ENCODE measurements at regions not wholly inside any gene's neighbourhood (a gene's known extent, or its start where the extent isn't known, plus 50 kb on each side); places are given as distances from the start of the nearest gene placed in this dataset.

DNA sequence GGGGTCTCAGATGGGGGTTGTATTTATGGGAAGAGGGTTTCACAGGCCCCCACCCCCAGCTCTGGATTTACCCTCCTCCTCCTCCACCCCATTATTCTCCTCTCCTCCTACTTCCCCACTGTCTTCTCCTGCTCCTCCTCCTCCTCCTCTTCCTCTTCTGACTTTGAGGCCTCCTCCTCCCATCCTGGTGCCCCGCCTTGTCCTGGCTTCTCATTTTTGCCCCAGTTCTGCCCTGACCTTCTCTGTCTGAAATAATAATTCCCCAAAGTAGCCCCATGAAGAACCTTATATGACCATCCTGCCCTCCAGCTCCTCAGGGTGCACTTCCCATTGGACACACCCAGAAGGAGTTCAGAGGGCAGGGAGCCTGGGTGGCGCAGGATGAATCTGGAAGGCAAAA lies 351.4 kb upstream of the GATB start:
- H3K4me3 Mint-ChIP-seq = no peak overlapping the region
- peaks cover 0 to 11% (median 7%) of the 10 kb centered on the region in 3 donors for H3K4me1 Mint-ChIP-seq
- no peak overlapping the region for H3K27ac Mint-ChIP-seq
- no peaks in the 10 kb centered on the region for H3K36me3 Mint-ChIP-seq
- no peaks in the 10 kb centered on the region for H3K9me3 Mint-ChIP-seq
- H3K27me3 Mint-ChIP-seq = peaks cover 19% of the 10 kb centered on the region

- peaks cover 0 to 5% (median 1%) of the 10 kb centered on the region in 3 donors for H3K4me1 Mint-ChIP-seq
Observed at GRCh38 chr4:152110780-152111179, 350.0 kb upstream of the GATB start.

DNA sequence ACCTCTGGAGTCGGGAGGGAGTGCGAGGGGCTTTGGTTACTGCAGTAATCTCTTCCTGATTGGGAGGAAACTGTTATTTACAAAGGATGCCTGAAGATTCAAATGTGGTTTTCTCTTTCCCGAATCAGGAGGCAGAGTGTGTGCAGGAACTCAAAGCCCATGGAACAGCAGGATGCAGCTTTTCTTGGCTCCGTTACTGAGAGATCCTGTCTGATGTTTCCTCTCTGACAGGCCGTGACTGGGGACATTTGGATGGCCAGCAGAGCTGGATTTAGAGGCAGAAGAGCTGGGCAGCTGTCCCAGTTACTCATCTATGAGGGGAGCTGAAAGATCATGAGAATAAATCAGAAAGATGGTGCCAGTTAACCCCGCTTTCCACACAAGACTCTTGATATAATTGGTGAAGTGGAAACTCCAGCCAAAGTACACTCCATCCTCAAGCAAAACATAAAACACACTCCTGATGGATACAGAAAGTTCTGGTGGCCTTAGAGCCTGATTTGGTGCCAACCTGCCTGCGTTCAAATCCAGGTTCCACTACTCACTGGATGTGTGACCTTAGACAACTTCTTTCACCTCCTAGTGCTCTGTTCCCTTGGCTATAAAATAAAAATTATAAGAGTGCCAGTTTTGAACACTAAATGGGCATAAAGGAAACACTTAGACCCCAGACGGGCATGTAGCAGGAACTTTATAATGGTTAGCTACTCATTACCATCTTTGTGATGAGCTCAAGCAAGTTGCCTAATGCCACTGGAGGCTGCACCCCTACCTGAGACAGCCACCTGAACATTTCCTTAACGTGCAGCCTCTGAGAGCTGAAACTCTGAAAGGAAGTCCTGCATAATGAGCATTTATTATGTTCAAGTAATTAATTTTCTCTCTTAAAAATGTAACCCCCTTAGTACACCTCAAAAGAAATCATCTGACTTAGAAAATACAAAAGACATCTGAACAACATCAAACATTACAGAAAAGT lies 349.0 kb upstream of the GATB start:
- Mint-ChIP-seq H3K27ac (no peak overlapping the region), H3K4me1 (peaks cover 0 to 1% (median 1%) of the 10 kb centered on the region in 3 donors), H3K4me3 (no peak overlapping the region), H3K36me3 (no peaks in the 10 kb centered on the region), H3K27me3 (peaks cover 15% of the 10 kb centered on the region), H3K9me3 (no peaks in the 10 kb centered on the region)

More at GRCh38 chr4:152110780-152111179, 350.0 kb upstream of the GATB start:
- H3K27me3 Mint-ChIP-seq = peaks cover 16% of the 10 kb centered on the region
- H3K9me3 Mint-ChIP-seq = no peaks in the 10 kb centered on the region
- H3K36me3 Mint-ChIP-seq = no peaks in the 10 kb centered on the region
- no peak overlapping the region for H3K4me3 Mint-ChIP-seq
- H3K27ac Mint-ChIP-seq = no peak overlapping the region

- peak overlapping the region in 1 of 3 donors; percentile 7 for H3K27ac Mint-ChIP-seq
- no peaks in the 10 kb centered on the region for H3K9me3 Mint-ChIP-seq
- H3K4me1 Mint-ChIP-seq = peaks cover 0 to 3% (median 3%) of the 10 kb centered on the region in 3 donors
- H3K4me3 Mint-ChIP-seq = no peak overlapping the region
- peaks cover 15% of the 10 kb centered on the region for H3K27me3 Mint-ChIP-seq
- no peaks in the 10 kb centered on the region for H3K36me3 Mint-ChIP-seq
Observed at GRCh38 chr4:152107736-152108500, 347.1 kb upstream of the GATB start.

DNA sequence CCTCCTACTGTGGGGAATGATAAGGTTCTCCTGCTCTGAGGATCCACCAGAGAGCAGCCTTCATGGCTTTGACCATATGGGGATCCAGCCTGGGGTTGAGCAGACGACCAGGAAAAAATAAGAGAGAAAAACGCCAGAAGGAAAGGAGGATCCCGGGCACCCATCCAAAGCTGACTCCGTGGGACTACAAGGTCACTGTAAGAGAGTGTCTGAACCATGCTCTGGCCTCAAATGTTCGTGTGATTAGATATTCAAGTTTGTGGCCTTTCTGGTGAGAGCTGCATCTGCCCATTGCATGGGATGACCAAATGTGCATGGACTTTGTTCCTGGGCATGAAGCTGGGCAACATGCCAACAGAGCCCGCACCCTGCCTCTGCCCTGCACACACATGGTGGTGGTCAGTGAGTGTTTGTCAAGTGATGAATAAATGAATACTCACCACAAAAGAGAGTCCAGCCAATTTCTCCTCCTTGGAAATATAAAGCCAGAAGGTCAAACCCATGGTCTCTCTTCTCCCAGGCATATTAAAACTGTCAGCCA lies 346.0 kb upstream of the GATB start:
- Mint-ChIP-seq H3K27ac (peak overlapping the region in 1 of 3 donors; percentile 43), H3K27me3 (peaks cover 15% of the 10 kb centered on the region), H3K4me1 (peaks cover 1 to 4% (median 3%) of the 10 kb centered on the region in 3 donors), H3K4me3 (peak overlapping the region in 1 of 4 donors; percentile 25), H3K36me3 (peaks cover under 1% of the 10 kb centered on the region), H3K9me3 (no peaks in the 10 kb centered on the region)

- Mint-ChIP-seq H3K36me3 (peaks cover 3% of the 10 kb centered on the region), H3K4me1 (peaks cover 7 to 10% (median 8%) of the 10 kb centered on the region in 3 donors), H3K27ac (no peak overlapping the region), H3K27me3 (peaks cover 15% of the 10 kb centered on the region), H3K4me3 (peak overlapping the region in 1 of 4 donors; percentile 1), H3K9me3 (no peaks in the 10 kb centered on the region)
Observed at GRCh38 chr4:152106113-152106763, 345.4 kb upstream of the GATB start.

DNA sequence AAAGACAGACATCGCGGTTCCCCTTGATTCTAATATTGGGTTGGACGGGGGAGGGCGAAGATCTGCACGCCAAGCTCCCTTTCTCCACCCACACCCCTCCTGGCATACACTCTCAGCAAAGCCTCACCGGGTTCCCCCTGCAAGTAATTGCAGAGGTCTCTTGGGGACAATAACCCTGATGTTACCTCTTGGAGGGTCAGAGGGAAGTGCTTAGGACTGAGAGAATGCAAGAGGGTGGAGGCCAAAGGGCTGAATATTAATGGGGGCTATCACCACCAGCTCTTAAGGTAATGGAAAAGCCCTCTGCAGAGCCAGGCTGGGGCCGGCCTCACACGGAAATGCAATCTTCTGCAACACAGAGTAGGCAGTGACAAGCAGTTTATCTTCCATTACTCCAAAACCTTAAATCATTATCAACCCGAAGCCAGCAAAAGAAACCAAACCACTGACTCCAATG lies 344.1 kb upstream of the GATB start:
- Mint-ChIP-seq H3K36me3 (peaks cover 3% of the 10 kb centered on the region), H3K4me3 (no peak overlapping the region), H3K27ac (peak overlapping the region in 1 of 3 donors; percentile 63), H3K4me1 (peaks cover 18 to 22% (median 20%) of the 10 kb centered on the region in 3 donors), H3K27me3 (peaks cover 15% of the 10 kb centered on the region), H3K9me3 (no peaks in the 10 kb centered on the region)

- Mint-ChIP-seq H3K36me3 (peaks cover 3% of the 10 kb centered on the region), H3K4me1 (peaks cover 18 to 23% (median 21%) of the 10 kb centered on the region in 3 donors), H3K27ac (peak overlapping the region in 1 of 3 donors; percentile 63), H3K9me3 (no peaks in the 10 kb centered on the region), H3K4me3 (peak overlapping the region in 1 of 4 donors; percentile 9), H3K27me3 (peaks cover 12% of the 10 kb centered on the region)
Observed at GRCh38 chr4:152104356-152104755, 343.5 kb upstream of the GATB start.

DNA sequence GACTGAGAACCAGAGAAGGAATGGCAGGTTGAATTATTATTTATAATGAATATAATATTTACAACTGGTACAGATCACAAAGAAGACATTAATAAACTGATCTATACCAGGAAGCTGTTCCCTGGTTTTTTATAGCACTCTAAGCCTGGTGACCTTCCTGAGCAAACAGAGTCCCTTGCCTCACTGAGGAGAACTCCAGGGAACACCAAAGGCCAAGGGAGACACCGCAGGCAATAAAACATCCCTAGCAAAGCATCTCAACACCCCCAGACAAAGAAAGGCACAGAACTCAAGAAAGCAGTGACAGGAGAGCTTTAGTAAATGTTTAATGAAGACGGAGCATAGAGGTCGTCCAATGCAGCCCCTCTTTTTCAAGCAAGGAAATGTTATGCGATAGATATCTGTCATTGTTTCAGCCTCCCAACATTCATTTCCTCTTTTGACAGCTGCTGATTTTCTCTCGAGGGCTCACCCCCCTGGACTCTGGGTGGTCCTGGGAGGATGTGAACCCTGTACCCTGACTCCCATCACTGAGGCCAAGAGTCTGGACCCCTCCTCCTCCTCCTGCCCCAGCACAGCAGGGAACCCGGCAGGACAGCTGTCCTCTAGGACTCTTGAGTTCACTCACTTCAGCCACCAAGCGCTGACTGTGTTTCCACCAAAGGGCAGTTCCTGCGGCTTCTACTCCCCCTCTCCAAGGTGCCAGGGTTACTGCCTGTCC lies 342.5 kb upstream of the GATB start:
- peak overlapping the region in 1 of 4 donors; percentile 81 for H3K4me3 Mint-ChIP-seq
- peaks cover 3% of the 10 kb centered on the region for H3K36me3 Mint-ChIP-seq
- no peaks in the 10 kb centered on the region for H3K9me3 Mint-ChIP-seq
- peaks cover 20 to 30% (median 21%) of the 10 kb centered on the region in 3 donors for H3K4me1 Mint-ChIP-seq
- peaks cover 7% of the 10 kb centered on the region for H3K27me3 Mint-ChIP-seq
- H3K27ac Mint-ChIP-seq = peak overlapping the region in 1 of 3 donors; percentile 85

DNA sequence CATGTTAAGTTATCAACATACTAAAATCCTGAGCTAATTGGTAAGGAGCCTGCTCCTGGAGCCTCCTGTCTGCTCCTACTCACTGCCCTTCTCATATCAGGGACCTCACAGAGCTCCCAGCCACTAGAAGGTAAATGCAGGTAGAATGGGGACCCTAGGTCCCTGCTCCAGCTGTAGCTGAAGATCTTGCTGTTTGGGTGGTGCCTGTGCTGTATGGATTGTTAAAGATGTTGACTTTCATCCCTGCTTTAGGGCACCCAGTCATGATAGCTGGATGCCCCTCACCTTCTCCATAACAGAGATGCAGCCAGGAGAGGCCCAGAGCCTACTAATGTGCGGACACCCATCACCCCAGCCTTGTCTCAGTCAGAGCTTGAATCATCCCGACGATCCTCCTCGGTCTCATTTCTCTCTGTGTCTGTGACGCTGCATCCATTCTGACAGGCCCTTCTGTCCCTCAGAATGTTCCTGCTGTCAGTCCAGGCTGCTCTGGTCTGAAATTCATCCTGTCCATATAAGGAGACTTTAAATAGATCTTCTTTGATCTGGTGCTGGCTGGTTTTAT lies 341.7 kb upstream of the GATB start:
- Mint-ChIP-seq H3K36me3 (peaks cover 3% of the 10 kb centered on the region), H3K9me3 (no peaks in the 10 kb centered on the region), H3K4me1 (peaks cover 20 to 30% (median 21%) of the 10 kb centered on the region in 3 donors), H3K4me3 (no peak overlapping the region), H3K27ac (peak overlapping the region in 1 of 3 donors; percentile 85), H3K27me3 (peaks cover 5% of the 10 kb centered on the region)

GRCh38 chr4:152101556-152102435 lies 341.0 kb upstream of the GATB start:
- peak overlapping the region in 3 of 4 donors; percentile 54 to 78 (median 69) for H3K4me3 Mint-ChIP-seq
- peaks cover 20 to 30% (median 21%) of the 10 kb centered on the region in 3 donors for H3K4me1 Mint-ChIP-seq

GRCh38 chr4:152100379-152101201 lies 339.8 kb upstream of the GATB start:
- Mint-ChIP-seq H3K27ac (peak overlapping the region; percentile 57 to 91 (median 89)), H3K4me1 (peaks cover 19 to 30% (median 21%) of the 10 kb centered on the region in 3 donors), H3K36me3 (peaks cover 3% of the 10 kb centered on the region), H3K27me3 (peaks cover 2% of the 10 kb centered on the region), H3K9me3 (no peaks in the 10 kb centered on the region), H3K4me3 (peak overlapping the region; percentile 27 to 86 (median 66))

More at GRCh38 chr4:152101556-152102435, 341.0 kb upstream of the GATB start:
- H3K27me3 Mint-ChIP-seq = peaks cover 4% of the 10 kb centered on the region
- H3K27ac Mint-ChIP-seq = peak overlapping the region; percentile 11 to 91 (median 89)
- H3K36me3 Mint-ChIP-seq = peaks cover 3% of the 10 kb centered on the region
- no peaks in the 10 kb centered on the region for H3K9me3 Mint-ChIP-seq
